ENCODE measurements at regions not wholly inside any gene's neighbourhood (a gene's known extent, or its start where the extent isn't known, plus 50 kb on each side); places are given as distances from the start of the nearest gene placed in this dataset.

- Histone ChIP-seq H4K20me1 (ENCODE audit: insufficient read depth, low read length) (no peaks in the 10 kb centered on the region), H3K4me3 (ENCODE audit: insufficient read depth, low read depth, low read length) (no peak overlapping the region), H3K4me2 (ENCODE audit: low read length) (no peak overlapping the region), H3K79me2 (ENCODE audit: insufficient read depth, low read length) (no peaks in the 10 kb centered on the region), H2AFZ (ENCODE audit: low read depth, low read length) (no peak overlapping the region), H3K27ac (ENCODE audit: low read depth, low read length) (no peak overlapping the region), H3K27me3 (ENCODE audit: insufficient read depth, low read length) (no peaks in the 10 kb centered on the region), H3K36me3 (ENCODE audit: insufficient read depth, low read length) (no peaks in the 10 kb centered on the region), H3K9me3 (ENCODE audit: insufficient read depth, low read depth, low read length) (no peaks in the 10 kb centered on the region), H3K4me1 (ENCODE audit: insufficient read depth, low read length) (no peaks in the 10 kb centered on the region), H3K9ac (ENCODE audit: low read length) (no peak overlapping the region)
- Mint-ChIP-seq H3K4me1 (ENCODE audit: low read depth, unreplicated experiment) (no peaks in the 10 kb centered on the region), H3K4me3 (ENCODE audit: unreplicated experiment) (no peak overlapping the region), H3K36me3 (ENCODE audit: low read depth, unreplicated experiment) (peaks cover 2% of the 10 kb centered on the region), H3K27ac (ENCODE audit: unreplicated experiment) (no peak overlapping the region), H3K9me3 (ENCODE audit: unreplicated experiment) (peaks cover 20% of the 10 kb centered on the region), H3K27me3 (ENCODE audit: low read depth, unreplicated experiment) (no peaks in the 10 kb centered on the region)
- no peak for TF ChIP-seq EZH2 (IDR thresholded peaks at IDR 0.05; ENCODE audit: insufficient read depth, low read length)
- no peak for TF ChIP-seq CTCF (IDR thresholded peaks at IDR 0.05; ENCODE audit: insufficient read depth, low read depth, low read length)
- FAIRE-seq: no peak
- no peak for DNase-seq (ENCODE audit: low read depth)
These were observed 137.3 kb downstream of the CPEB2 start for GRCh38 chr4:15139599-15139998.

GRCh38 chr4:15142201-15142600 is 139.9 kb downstream of the CPEB2 start:
- Mint-ChIP-seq H3K4me1 (ENCODE audit: low read depth, unreplicated experiment) (peaks cover 5% of the 10 kb centered on the region), H3K27ac (ENCODE audit: unreplicated experiment) (no peak overlapping the region), H3K36me3 (ENCODE audit: low read depth, unreplicated experiment) (peaks cover 2% of the 10 kb centered on the region), H3K27me3 (ENCODE audit: low read depth, unreplicated experiment) (no peaks in the 10 kb centered on the region), H3K9me3 (ENCODE audit: unreplicated experiment) (peaks cover 3% of the 10 kb centered on the region), H3K4me3 (ENCODE audit: unreplicated experiment) (no peak overlapping the region)
- no peaks in the 10 kb centered on the region for H3K36me3 ChIP-seq (ENCODE audit: insufficient read depth, low read length)
- no peaks in the 10 kb centered on the region for H3K27me3 ChIP-seq (ENCODE audit: insufficient read depth, low read length)
- no peak overlapping the region for H2AFZ ChIP-seq (ENCODE audit: low read depth, low read length)
- FAIRE-seq (no peak), DNase-seq (ENCODE audit: low read depth) (no peak)
- H3K27ac ChIP-seq (ENCODE audit: low read depth, low read length): no peak overlapping the region
- H3K4me3 ChIP-seq (ENCODE audit: insufficient read depth, low read depth, low read length): no peak overlapping the region
- H4K20me1 ChIP-seq (ENCODE audit: insufficient read depth, low read length): no peaks in the 10 kb centered on the region
- H3K79me2 ChIP-seq (ENCODE audit: insufficient read depth, low read length): no peaks in the 10 kb centered on the region
- no peaks in the 10 kb centered on the region for H3K4me1 ChIP-seq (ENCODE audit: insufficient read depth, low read length)
- no peak overlapping the region for H3K9ac ChIP-seq (ENCODE audit: low read length)
- H3K4me2 ChIP-seq (ENCODE audit: low read length): no peak overlapping the region
- no peaks in the 10 kb centered on the region for H3K9me3 ChIP-seq (ENCODE audit: insufficient read depth, low read depth, low read length)
- TF ChIP-seq EZH2 (IDR thresholded peaks at IDR 0.05; ENCODE audit: insufficient read depth, low read length): no peak
- no peak for TF ChIP-seq CTCF (IDR thresholded peaks at IDR 0.05; ENCODE audit: insufficient read depth, low read depth, low read length)

GRCh38 chr4:15143551-15143950 is 141.3 kb downstream of the CPEB2 start:
- Histone ChIP-seq H3K9me3 (ENCODE audit: insufficient read depth, low read depth, low read length) (no peaks in the 10 kb centered on the region), H3K36me3 (ENCODE audit: insufficient read depth, low read length) (no peaks in the 10 kb centered on the region), H3K27me3 (ENCODE audit: insufficient read depth, low read length) (no peaks in the 10 kb centered on the region), H3K4me1 (ENCODE audit: insufficient read depth, low read length) (peaks cover 3% of the 10 kb centered on the region), H3K27ac (ENCODE audit: low read depth, low read length) (no peak overlapping the region), H3K4me3 (ENCODE audit: insufficient read depth, low read depth, low read length) (no peak overlapping the region), H4K20me1 (ENCODE audit: insufficient read depth, low read length) (no peaks in the 10 kb centered on the region), H3K4me2 (ENCODE audit: low read length) (no peak overlapping the region), H3K9ac (ENCODE audit: low read length) (no peak overlapping the region), H3K79me2 (ENCODE audit: insufficient read depth, low read length) (no peaks in the 10 kb centered on the region), H2AFZ (ENCODE audit: low read depth, low read length) (no peak overlapping the region)
- TF ChIP-seq CTCF (IDR thresholded peaks at IDR 0.05; ENCODE audit: insufficient read depth, low read depth, low read length): no peak
- TF ChIP-seq EZH2 (IDR thresholded peaks at IDR 0.05; ENCODE audit: insufficient read depth, low read length): no peak
- H3K4me1 Mint-ChIP-seq (ENCODE audit: low read depth, unreplicated experiment): peaks cover 17% of the 10 kb centered on the region
- FAIRE-seq (no peak), DNase-seq (ENCODE audit: low read depth) (no peak)
- peaks cover 2% of the 10 kb centered on the region for H3K36me3 Mint-ChIP-seq (ENCODE audit: low read depth, unreplicated experiment)
- no peak overlapping the region for H3K4me3 Mint-ChIP-seq (ENCODE audit: unreplicated experiment)
- no peaks in the 10 kb centered on the region for H3K27me3 Mint-ChIP-seq (ENCODE audit: low read depth, unreplicated experiment)
- H3K27ac Mint-ChIP-seq (ENCODE audit: unreplicated experiment): no peak overlapping the region
- peaks cover 1% of the 10 kb centered on the region for H3K9me3 Mint-ChIP-seq (ENCODE audit: unreplicated experiment)

All from astrocyte (in vitro differentiated cells and primary cell).